Hepatocyte (in vitro differentiated cells): ENCODE measurements at regions not wholly inside any gene's neighbourhood (a gene's known extent, or its start where the extent isn't known, plus 50 kb on each side); places are given as distances from the start of the nearest gene placed in this dataset.

Experiments
- CTCF ChIP-seq: fragments of 200-600 bp; sonication (generic); IDR thresholded peaks from 2 replicates; pipeline ENCODE4 v1.5.1; 2016; ENCODE audit warnings: antibody characterized with exemption, mild to moderate bottlenecking; ENCODE audit not compliant: poor library complexity
- EZH2 ChIP-seq: fragments of 200-600 bp; sonication (generic); IDR thresholded peaks from 2 replicates; pipeline ENCODE4 v1.6.1; 2016; ENCODE audit warnings: antibody characterized with exemption, mild to moderate bottlenecking, borderline replicate concordance
- EZH2phosphoT487 ChIP-seq: fragments of 200-600 bp; sonication (generic); IDR thresholded peaks from one replicate; pipeline ENCODE4 v1.6.1; 2018; ENCODE audit warnings: antibody characterized with exemption, mild to moderate bottlenecking, low read depth, moderate library complexity; ENCODE audit not compliant: unreplicated experiment, severe bottlenecking

DNA sequence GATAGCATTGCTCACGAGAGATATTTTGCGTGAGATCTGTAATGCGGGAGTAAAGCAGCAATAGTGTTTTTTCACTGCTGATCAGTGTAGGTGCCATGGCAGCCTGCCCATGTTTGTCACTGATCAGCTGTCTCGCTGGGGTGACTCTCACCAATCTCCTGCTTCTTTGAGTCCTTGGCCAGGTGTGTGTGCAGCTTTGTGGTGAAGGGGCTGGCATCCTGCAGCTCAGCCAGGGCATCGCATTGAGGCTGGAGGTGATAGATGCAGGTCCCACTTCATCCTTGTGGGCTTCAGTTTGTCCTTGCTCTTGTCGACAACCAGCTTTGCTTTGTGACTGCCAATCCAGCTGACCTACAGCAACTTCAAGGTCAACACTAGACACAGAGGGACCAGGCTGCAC, 258.3 kb upstream of the CXCR4 start:
- TF ChIP-seq CTCF, result no peak
- TF ChIP-seq EZH2phosphoT487, result no peak
- TF ChIP-seq EZH2, result no peak
